ENCODE measurements at regions not wholly inside any gene's neighbourhood (a gene's known extent, or its start where the extent isn't known, plus 50 kb on each side); places are given as distances from the start of the nearest gene placed in this dataset.

GRCh38 chr6:91106083-91106482, 519.2 kb upstream of the MAP3K7 start:
- Mint-ChIP-seq H3K27me3 (ENCODE audit: low read depth) (peaks cover 2% of the 10 kb centered on the region; the same call in 1 of the 2 replicates), H3K9me3 (no peaks in the 10 kb centered on the region), H3K4me1 (no peaks in the 10 kb centered on the region), H3K36me3 (ENCODE audit: insufficient read depth in 1 of 3, low read depth in 3 of 3) (no peaks in the 10 kb centered on the region), H3K4me3 (no peak overlapping the region), H3K27ac (no peak overlapping the region)
- no peak overlapping the region for H4K91ac ChIP-seq (ENCODE audit: insufficient read length, low read depth, low read length)
- no peak overlapping the region for H2BK20ac ChIP-seq (ENCODE audit: low read depth, low read length, poor library complexity, severe bottlenecking)
- H3K4me1 ChIP-seq (ENCODE audit: insufficient read depth, low read length): no peaks in the 10 kb centered on the region
- no peaks in the 10 kb centered on the region for H3K79me2 ChIP-seq (ENCODE audit: insufficient read depth, low read length)
- no peak overlapping the region for H3K9ac ChIP-seq (ENCODE audit: extremely low read depth, insufficient read length, low read length)
- no peaks in the 10 kb centered on the region for H4K20me1 ChIP-seq (ENCODE audit: control insufficient read depth, insufficient read depth, insufficient read length)
- TF ChIP-seq CTCF (conservative IDR thresholded peaks at IDR 0.05): no peak
- H3K56ac ChIP-seq (ENCODE audit: insufficient read length, low read depth, low read length): no peak overlapping the region
- no peak overlapping the region for H3K27ac ChIP-seq (ENCODE audit: insufficient read length, low read depth, low read length)
- no peak overlapping the region for H3K18ac ChIP-seq (ENCODE audit: insufficient read length, low read depth, low read length)
- H2AK5ac ChIP-seq (ENCODE audit: insufficient read length, low read length): no peak overlapping the region
- H4K8ac ChIP-seq (replicated peaks; ENCODE audit: insufficient read length, low read depth, low read length): no peak overlapping the region
- no peak overlapping the region for H3K23ac ChIP-seq (ENCODE audit: insufficient read length, low read depth, low read length)
- no peak overlapping the region for H3K4me2 ChIP-seq (ENCODE audit: insufficient read depth, insufficient read length, low read length)
- DNase-seq: no peak
- H3K4ac ChIP-seq (ENCODE audit: low read depth, low read length): no peak overlapping the region
- no peak overlapping the region for H2BK120ac ChIP-seq (ENCODE audit: low read depth, low read length, poor library complexity, severe bottlenecking)
- H2AFZ ChIP-seq (ENCODE audit: low read length): no peak overlapping the region
- no peak overlapping the region for H3K14ac ChIP-seq (ENCODE audit: insufficient read depth, low read length)
- no peaks in the 10 kb centered on the region for H3K23me2 ChIP-seq (ENCODE audit: insufficient read length, low read depth, low read length, poor library complexity, severe bottlenecking)
- no peaks in the 10 kb centered on the region for H3K27me3 ChIP-seq (ENCODE audit: insufficient read depth, low read length)
- H2BK15ac ChIP-seq (ENCODE audit: low read depth, low read length): no peak overlapping the region
- no peak overlapping the region for H2BK12ac ChIP-seq (ENCODE audit: insufficient read length, low read depth, low read length)
- H2BK5ac ChIP-seq (ENCODE audit: insufficient read length, low read length): no peak overlapping the region
- H3K79me1 ChIP-seq (ENCODE audit: insufficient read depth, low read depth, low read length, poor library complexity, severe bottlenecking): no peaks in the 10 kb centered on the region
- no peak overlapping the region for H3T11ph ChIP-seq (ENCODE audit: low read length)
- no peak overlapping the region for H4K5ac ChIP-seq (ENCODE audit: insufficient read length, low read depth, low read length)
- H3K9me3 ChIP-seq (ENCODE audit: control insufficient read depth, low read depth, low read length): no peaks in the 10 kb centered on the region
- no CpG with 5 or more reads among the region's 2 CpGs for WGBS (ENCODE audit: extremely low coverage, insufficient read length, low lambda C conversion rate)

All from H9 (cell line).